Hematopoietic multipotent progenitor cell treated with erythropoietin and hydrocortisone succinate and interleukin-3 and kit ligand, for 8 days (in vitro differentiated cells): ENCODE measurements at regions not wholly inside any gene's neighbourhood (a gene's known extent, or its start where the extent isn't known, plus 50 kb on each side); places are given as distances from the start of the nearest gene placed in this dataset.
"Not testable (repeated sequence)": the region's sequence is repeated elsewhere in the genome, so short reads cannot be mapped to it uniquely, and the experiment has no call there.

Source experiments
- DNase-seq: peaks from one replicate; pipeline ENCODE4 v3.0.0-alpha.2; 2015

DNA sequence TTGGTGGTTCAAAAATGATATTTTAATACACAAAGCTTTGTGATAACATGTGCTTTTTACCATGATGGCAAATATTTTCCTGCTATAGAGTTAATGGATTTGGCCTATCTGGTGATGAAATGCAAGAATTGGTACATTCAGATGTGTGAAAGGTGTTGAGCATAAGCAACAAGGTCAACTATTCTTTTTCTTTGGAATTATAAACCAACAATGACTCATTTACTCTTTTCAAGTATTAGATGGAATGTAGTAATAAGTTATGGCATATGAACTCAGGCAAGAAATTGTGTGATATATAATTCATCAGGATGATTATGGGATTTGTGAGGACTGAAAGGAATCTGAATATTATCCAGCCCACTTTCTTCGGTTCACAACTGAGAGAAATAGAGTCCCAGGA lies 471.4 kb downstream of the ETNK1 start:
- no peak for DNase-seq

DNA sequence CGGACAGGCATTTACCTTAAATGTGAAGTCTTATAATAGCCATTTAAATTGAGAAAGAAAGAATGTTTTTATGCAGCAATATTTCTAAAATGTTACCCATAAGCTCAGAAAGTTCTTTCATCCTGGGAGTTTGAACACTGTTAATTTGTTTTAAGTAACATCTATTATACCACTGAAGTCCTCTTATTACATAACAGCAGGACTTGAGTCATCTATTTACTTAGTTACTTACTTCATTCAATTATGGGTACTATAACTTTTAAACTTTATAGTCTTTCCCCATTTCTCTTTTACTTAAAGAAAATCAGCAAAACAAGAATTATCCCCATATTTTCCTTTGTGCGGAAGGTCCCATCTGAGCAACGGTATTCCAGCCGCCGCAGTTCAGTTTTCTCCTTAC lies 473.1 kb downstream of the ETNK1 start:
- no peak for DNase-seq

- no peak for DNase-seq
These were observed 473.5 kb downstream of the ETNK1 start for GRCh38 chr12:23098517-23098916.

DNA sequence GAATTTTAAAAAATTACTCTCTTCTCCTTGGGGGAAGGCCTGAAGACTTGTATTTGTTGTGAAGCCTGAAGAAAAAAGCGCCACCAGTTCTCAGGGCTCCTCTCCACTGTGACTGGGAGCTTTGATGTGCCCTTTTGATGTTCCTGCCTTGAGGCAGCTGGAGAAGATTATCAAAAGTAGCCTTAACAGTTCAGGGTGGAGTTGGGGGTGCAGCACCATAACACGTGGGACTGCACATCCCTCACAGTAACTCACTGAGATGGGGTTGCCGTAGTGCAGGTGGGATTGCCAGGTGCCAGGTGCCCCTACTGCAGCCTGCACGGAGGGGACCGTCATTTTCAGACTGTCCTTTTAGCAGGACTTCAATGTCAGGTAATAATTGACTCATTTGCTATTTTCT lies 474.1 kb downstream of the ETNK1 start:
- no peak for DNase-seq

- no peak for DNase-seq
These were observed 474.6 kb downstream of the ETNK1 start for GRCh38 chr12:23099604-23100003.

GRCh38 chr12:23108957-23109356 lies 484.0 kb downstream of the ETNK1 start:
- no peak for DNase-seq

GRCh38 chr12:23113781-23114180 lies 488.8 kb downstream of the ETNK1 start:
- no peak for DNase-seq

GRCh38 chr12:23115984-23116383 lies 491.0 kb downstream of the ETNK1 start:
- no peak for DNase-seq

DNA sequence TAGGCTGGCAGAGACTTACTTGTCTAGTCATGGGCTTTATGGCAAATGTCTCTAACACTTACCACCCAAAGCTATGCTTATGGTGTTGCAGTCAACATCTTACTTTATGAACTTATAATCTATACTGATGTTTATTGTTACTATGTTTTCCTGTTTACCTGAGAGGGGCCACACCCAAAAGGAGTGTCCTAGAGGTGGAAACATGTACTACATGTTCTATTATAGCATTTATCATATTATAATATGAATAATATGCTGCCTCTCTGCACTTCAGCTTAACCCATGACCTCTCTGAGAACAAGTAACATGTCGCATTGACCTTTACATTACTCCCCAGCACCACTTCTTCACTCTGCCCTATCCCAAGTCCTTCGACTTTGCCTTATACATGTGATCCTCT lies 501.8 kb downstream of the ETNK1 start:
- DNase-seq = no peak

- DNase-seq = no peak
These were observed 502.7 kb downstream of the ETNK1 start for GRCh38 chr12:23127701-23128100.

DNA sequence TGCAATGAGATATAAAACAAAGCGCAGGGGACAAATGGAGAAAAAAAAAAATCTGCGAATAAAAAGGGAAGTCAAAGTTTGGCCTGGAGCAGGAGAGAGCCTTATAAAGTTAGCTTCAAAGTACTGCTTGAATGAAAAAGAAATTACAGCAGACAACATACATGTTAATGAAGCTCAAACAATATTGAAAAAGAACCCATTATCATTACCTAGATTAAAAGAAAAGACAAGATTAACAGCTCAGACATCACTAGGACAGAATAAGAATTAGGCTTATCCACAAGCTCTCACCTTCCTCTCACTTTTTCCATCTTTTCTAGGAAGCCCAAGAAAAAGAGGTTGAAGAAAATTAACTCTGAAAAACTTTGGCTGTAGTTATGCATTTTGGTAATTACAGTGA lies 503.5 kb downstream of the ETNK1 start:
- DNase-seq = no peak

DNA sequence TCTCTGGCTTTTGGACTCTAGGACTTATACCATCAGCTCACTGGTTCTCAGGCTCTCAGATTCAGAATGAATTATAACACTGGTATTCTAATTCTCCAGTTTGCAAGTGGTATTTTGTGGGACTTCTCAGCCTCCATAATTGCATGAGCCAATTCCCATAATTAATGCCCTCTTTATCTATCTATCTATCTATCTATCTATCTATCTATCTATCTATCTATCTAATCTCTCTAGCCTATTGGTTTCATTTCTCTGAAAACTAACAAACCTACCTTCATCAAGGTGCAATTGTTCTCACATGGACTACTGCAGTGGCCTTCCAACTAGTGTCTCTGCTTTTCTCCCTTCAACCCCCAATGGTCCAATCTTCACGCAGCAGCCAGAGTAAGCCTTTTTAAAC lies 507.4 kb downstream of the ETNK1 start:
- no peak for DNase-seq

DNA sequence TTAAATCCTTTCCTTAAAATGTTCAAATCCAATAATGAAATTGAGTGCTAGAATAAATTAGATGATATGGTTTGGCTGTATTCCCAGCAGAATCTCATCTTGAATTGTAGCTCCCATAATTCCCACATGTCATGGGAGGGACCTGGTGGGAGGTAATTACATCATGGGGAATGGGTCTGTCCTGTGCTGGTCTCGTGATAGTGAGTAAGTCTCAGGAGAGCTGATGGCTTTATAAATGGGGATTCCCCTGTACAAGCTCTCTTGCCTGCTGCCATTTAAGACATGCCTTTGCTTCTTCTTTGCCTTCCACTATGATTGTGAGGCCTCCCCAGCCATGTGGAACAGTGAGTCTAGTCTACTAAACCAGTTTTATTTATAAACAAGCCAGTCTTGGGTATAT lies 508.5 kb downstream of the ETNK1 start:
- DNase-seq = no peak

DNA sequence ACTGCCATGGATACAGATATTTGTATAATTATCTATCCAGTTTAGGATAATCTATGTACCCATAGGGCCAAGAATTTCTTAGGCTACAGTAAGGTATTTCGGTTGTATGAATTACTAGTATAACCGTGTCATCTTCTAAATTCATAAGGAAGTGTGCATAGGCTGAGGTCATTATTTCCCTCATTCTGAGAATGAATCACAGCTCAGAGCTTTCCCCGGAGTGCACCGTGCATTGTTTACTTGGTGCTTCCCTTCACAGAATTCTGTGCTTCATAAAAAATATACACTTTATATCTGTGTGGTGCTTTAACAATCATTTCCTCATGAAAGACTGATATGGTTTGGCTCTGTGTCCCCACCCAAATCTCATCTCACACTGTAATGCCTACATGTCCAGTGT lies 514.1 kb downstream of the ETNK1 start:
- DNase-seq = no peak

DNA sequence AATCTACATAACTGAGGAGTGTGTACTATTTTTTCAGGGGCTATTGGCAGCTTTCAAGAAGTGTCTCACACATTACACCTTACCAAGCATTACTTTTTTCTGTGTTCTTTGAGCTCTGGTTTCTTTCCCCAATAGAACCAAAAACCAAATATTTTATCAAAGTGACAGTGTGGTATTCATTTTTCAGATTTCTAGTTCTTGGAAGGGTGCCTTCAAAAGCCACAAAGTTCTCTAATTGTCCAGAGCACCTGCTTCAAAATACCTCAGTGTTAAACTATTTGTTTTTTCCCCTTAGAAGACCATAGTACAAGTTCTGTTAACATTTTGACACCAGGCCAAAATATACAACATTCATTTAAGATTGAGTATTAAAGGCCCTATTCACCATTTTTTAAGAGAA lies 515.7 kb downstream of the ETNK1 start:
- no peak for DNase-seq

GRCh38 chr12:23141335-23141734 lies 516.4 kb downstream of the ETNK1 start:
- no peak for DNase-seq

DNA sequence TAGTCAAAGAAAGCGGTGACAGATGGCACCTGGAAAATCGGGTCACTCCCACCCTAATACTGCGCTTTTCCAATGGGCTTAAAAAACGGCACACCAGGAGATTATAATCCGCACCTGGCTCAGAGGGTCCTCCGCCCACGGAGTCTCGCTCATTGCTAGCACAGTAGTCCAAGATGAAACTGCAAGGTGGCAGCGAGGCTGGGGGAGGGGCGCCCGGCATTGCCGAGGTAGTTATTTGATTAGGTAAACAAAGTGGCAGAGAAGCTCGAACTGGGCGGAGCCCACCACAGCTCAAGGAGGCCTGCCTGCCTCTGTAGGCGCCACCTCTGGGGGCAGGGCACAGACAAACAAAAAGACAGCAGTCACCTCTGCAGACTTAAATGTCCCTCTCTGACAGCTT lies 521.1 kb downstream of the ETNK1 start:
- not testable (repeated sequence) for DNase-seq

- DNase-seq = no peak
These were observed 543.5 kb downstream of the ETNK1 start for GRCh38 chr12:23168459-23168858.

DNA sequence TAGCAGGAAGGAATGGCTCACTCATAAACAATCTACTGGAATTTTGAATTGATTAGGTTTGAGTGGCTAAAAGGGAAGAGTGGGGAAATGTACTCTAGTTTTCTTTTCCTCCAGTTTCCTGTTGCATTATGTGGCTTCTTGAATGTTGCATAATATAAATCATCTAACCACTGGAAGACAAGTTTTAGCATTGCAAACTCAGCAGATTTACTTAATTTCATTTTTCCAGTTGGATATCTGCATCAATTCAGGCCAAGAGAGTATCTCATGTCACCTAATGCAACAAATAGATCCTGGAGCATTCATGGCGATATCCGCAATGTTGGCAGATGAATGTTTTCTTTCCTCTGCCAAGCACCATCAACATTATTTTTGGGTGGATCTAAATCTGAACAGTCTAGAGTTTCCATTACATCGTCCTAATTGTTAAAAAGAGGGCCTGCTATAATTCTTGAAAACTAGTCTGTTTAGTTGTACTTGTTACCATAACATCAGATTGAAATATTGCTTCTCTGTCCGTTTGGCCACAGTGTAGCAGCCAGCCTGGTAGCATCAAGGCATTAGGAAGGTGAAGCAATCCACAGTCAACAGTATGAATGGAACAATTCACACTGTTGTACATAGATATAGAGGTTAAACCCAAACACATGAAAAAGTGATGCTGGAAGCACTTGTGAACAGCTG lies 544.2 kb downstream of the ETNK1 start:
- DNase-seq = no peak

DNA sequence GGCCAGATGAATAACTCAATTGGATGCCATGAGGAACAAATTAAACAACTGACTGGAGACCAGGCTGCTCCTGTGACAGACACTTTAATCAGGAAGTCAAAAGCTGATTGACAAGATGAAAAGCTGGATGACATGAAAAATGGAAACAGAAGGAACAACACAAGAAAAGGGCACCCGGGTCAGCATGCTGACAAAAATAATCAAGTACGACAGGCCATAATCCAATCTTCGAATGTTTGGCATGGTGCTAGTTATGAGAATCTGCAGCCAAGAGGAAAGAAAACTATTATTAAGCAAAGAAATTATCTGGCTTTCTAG lies 544.7 kb downstream of the ETNK1 start:
- no peak for DNase-seq

DNA sequence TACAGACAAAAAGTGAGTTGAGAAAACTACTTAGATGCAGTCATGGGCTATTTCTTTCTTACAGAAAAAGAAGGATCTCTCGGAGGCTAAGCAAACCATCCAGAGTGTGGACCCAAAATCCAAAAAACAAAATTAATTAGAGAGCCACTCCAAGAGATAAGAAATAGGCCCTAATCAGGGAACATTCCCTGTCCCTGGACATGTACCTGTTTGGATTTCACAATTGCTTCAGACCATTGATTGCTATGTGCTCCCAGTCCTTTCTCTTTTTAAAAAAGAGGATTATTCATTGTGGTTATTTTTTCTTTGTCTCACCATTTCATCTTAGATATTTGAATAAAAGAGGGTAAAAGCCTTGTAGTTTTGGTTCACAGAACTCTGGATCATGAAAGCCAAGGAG lies 549.9 kb downstream of the ETNK1 start:
- no peak for DNase-seq

GRCh38 chr12:23185346-23185745 lies 560.4 kb downstream of the ETNK1 start:
- DNase-seq = no peak

DNA sequence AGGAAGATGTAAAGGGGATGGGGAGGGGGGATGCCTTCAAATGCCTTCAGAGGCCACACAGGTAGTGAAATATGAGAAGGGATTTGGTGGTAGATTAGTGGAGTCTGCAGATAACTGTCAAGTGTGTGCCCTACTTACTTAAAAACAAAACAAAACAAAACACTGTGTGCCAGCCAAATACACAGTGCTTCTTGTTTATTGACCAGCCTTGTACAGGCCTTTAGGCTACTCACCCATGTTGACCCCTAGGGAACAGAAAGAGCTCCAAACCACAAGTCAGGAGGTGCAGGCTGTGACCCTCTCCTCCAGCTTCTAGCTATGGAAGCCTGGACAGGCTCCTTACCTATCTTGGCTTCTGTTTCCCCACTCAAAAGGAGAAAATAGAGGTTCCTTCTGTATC lies 562.0 kb downstream of the ETNK1 start:
- DNase-seq = no peak

GRCh38 chr12:23193552-23193951 lies 568.6 kb downstream of the ETNK1 start:
- no peak for DNase-seq

DNA sequence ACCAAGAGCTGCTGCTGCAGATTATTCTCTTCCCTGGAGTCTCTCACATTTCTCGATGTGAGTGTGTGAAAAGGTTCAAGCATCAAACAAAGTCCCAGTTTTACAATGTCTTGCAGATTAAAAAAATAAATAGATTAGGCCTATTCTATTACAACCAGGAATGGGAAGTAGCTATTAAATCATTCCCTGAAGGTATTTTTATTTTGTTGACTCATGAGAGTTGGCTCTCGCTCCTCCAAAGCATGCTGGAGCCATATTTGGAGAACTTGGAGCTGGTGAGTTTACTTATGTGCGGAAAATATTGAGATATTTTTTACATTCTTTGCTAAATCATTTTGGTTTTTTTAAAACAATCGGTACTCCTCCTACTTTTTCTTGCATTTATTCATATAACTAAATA lies 572.3 kb downstream of the ETNK1 start:
- DNase-seq = no peak

DNA sequence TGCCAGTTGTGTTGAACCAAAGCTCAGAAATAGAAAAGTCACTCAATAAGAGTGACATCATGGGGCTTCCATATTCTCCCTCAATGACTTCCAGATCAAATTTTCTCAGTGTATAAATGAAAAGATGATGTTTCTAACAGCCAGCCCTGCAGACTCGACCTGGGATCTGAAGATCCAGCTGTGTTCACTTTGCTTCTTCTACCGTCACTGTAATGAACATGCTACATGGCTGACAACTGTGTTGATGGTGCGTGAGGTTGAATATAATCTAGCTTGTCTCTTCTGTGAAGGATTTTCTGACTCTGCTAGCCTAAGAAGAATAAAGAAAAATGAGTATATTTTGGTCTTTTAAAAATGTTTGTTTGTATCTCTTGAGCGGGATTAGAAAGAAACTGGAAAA lies 577.8 kb downstream of the ETNK1 start:
- no peak for DNase-seq
